Progenitor cell of endocrine pancreas (in vitro differentiated cells): ENCODE measurements at regions not wholly inside any gene's neighbourhood (a gene's known extent, or its start where the extent isn't known, plus 50 kb on each side); places are given as distances from the start of the nearest gene placed in this dataset.
A peak's percentile ranks its signal among the peaks of the same experiment; 100 is the strongest.

Experiments
- DNase-seq: peaks from one replicate; pipeline ENCODE4 v3.0.0; 2021; ENCODE audit warnings: low spot score; ENCODE audit not compliant: unreplicated experiment
- H3K27ac Mint-ChIP-seq: 2 replicates; pipeline ENCODE4 v1.8.0; 2021; ENCODE audit warnings: mild to moderate bottlenecking, moderate library complexity, mixed read lengths
- H3K27me3 Mint-ChIP-seq: 2 replicates; pipeline ENCODE4 v1.8.0; 2021; ENCODE audit warnings: mixed read lengths
- H3K36me3 Mint-ChIP-seq: 2 replicates; pipeline ENCODE4 v1.8.0; 2022; ENCODE audit warnings: mixed read lengths; ENCODE audit not compliant: insufficient read depth
- H3K4me1 Mint-ChIP-seq: 2 replicates; pipeline ENCODE4 v1.8.0; 2021; ENCODE audit warnings: low read depth, mixed read lengths
- H3K4me3 Mint-ChIP-seq: 2 replicates; pipeline ENCODE4 v1.8.0; 2021; ENCODE audit warnings: low read depth, mild to moderate bottlenecking, moderate library complexity, mixed read lengths
- H3K9me3 Mint-ChIP-seq: 2 replicates; pipeline ENCODE4 v1.8.0; 2021; ENCODE audit warnings: low read depth, mixed read lengths
- TF ChIP-seq, protein P1 (sequence below): fragments of 200-600 bp; sonication (generic); IDR thresholded peaks from one replicate; pipeline ENCODE4 v1.5.0; 2021; ENCODE audit warnings: antibody characterized with exemption, mild to moderate bottlenecking; ENCODE audit not compliant: unreplicated experiment

DNA sequence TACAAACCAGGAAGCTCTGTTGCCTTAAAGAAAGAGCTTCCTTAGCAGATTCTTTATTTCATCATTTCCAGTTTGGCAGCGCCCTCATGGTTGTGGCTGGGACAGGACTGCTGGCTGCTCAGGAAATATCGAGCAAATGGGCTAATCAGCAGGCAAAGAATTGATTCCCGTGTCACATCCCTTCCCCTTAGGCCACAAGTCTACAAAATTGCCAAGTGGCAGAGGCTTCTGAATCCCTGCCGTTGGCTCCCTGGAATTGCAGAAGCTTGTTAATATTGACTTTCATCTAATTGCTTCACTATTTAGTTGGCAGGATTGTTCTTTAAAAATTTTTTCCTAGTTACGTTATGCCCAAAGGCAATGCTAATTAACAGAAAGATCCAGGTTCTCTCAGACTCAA lies 456.3 kb upstream of the ERCC4 start:
- H3K4me3 Mint-ChIP-seq = no peak overlapping the region

DNA sequence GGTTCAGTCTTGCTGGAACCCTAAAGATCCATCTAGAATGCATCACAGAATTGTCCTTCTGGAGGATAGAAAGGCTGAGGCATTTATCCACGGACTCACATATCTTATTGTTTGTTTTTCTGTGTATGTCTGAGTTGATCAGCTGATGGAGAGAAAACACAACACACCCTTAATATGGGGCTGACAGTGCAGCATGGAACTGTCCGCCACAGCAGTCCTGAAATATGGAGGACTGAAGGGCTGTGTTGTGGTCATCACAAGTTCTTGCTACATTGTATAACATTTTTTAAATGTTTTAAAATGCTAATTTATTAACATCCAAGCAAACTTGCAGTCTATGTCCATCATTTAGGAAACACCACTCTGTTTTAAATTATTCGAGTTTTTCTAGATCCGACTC lies 448.9 kb upstream of the ERCC4 start:
- no peak overlapping the region for H3K27ac Mint-ChIP-seq
- peaks cover 2% of the 10 kb centered on the region for H3K9me3 Mint-ChIP-seq
- no peaks in the 10 kb centered on the region for H3K36me3 Mint-ChIP-seq
- H3K4me1 Mint-ChIP-seq = peaks cover 13% of the 10 kb centered on the region
- peak; percentile 31 for DNase-seq
- no peaks in the 10 kb centered on the region for H3K27me3 Mint-ChIP-seq
- H3K4me3 Mint-ChIP-seq = no peak overlapping the region
- TF ChIP-seq, protein P1, sequence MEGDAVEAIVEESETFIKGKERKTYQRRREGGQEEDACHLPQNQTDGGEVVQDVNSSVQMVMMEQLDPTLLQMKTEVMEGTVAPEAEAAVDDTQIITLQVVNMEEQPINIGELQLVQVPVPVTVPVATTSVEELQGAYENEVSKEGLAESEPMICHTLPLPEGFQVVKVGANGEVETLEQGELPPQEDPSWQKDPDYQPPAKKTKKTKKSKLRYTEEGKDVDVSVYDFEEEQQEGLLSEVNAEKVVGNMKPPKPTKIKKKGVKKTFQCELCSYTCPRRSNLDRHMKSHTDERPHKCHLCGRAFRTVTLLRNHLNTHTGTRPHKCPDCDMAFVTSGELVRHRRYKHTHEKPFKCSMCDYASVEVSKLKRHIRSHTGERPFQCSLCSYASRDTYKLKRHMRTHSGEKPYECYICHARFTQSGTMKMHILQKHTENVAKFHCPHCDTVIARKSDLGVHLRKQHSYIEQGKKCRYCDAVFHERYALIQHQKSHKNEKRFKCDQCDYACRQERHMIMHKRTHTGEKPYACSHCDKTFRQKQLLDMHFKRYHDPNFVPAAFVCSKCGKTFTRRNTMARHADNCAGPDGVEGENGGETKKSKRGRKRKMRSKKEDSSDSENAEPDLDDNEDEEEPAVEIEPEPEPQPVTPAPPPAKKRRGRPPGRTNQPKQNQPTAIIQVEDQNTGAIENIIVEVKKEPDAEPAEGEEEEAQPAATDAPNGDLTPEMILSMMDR = no peak

More for the DNA sequence above, 456.3 kb upstream of the ERCC4 start:
- TF ChIP-seq, protein P1 = no peak
- H3K27ac Mint-ChIP-seq = no peak overlapping the region
- H3K4me1 Mint-ChIP-seq = no peaks in the 10 kb centered on the region
- no peak for DNase-seq
- H3K27me3 Mint-ChIP-seq = peaks cover 3% of the 10 kb centered on the region
- no peaks in the 10 kb centered on the region for H3K9me3 Mint-ChIP-seq
- no peaks in the 10 kb centered on the region for H3K36me3 Mint-ChIP-seq

DNA sequence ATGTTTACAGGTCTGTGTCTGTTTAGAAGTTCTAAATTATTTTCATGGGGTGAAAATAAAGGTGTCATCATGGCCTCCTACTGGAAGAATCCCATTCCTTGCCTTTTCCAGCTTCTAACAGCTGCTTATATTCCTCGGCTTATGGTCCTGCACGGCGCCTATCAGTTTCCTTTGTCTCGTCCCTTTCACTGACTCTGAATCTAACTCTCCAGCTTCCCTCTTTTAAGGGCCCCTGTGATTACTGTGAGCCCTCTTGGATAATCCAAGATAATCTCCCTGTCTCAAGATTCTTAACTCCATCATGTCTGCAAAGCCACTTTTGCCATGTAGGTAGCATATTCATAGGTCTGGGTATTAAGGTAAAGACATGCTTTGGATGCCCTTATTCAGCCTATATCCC lies 441.0 kb upstream of the ERCC4 start:
- H3K4me3 Mint-ChIP-seq = no peak overlapping the region
- TF ChIP-seq, protein P1 = no peak
- H3K4me1 Mint-ChIP-seq = peaks cover 2% of the 10 kb centered on the region
- DNase-seq = no peak
- H3K9me3 Mint-ChIP-seq = peaks cover 5% of the 10 kb centered on the region
- H3K27me3 Mint-ChIP-seq = no peaks in the 10 kb centered on the region
- no peak overlapping the region for H3K27ac Mint-ChIP-seq
- H3K36me3 Mint-ChIP-seq = no peaks in the 10 kb centered on the region

DNA sequence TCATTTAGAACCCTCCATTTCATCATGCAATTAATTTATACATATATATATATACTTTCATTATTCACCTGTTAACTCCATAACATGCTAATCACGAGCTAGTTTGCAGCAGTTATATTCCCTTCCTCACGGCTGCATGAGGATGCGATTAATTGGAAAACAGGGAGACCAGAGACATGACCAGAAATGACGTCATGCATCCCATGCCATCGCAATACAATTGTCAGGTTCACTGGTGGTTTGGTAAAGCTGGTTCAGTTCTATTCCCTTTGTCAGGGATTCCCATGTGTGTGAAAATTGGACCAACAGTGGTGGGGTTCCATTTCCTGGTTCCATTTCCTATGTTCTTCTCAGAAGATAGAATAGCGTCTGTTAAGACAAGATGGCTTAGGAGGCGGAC lies 440.4 kb upstream of the ERCC4 start:
- peaks cover 2% of the 10 kb centered on the region for H3K4me1 Mint-ChIP-seq
- H3K9me3 Mint-ChIP-seq = peaks cover 5% of the 10 kb centered on the region
- H3K4me3 Mint-ChIP-seq = no peak overlapping the region
- no peaks in the 10 kb centered on the region for H3K36me3 Mint-ChIP-seq
- H3K27me3 Mint-ChIP-seq = no peaks in the 10 kb centered on the region
- TF ChIP-seq, protein P1 = no peak
- DNase-seq = no peak
- no peak overlapping the region for H3K27ac Mint-ChIP-seq

DNA sequence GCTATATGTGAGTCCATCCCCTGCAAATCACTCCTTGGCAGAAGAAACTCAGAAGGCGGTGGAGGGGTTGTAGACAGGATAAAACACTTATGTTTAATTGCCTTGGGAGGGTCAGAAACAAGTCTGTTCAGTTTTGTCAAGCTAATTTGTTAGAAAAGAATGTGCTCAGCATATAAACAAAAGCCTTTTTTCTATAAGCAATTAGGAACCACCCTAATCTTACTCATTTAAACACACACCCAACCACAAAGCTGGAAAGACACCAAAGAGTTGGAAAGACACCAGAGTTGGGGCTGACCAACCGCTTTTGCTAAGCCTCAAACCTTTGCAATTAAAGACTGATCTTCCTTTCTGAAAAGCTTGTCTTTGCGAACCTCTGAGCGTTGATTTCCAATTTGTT lies 439.2 kb upstream of the ERCC4 start:
- H3K4me1 Mint-ChIP-seq = peaks cover 2% of the 10 kb centered on the region
- H3K27me3 Mint-ChIP-seq = no peaks in the 10 kb centered on the region
- no peaks in the 10 kb centered on the region for H3K36me3 Mint-ChIP-seq
- peaks cover 5% of the 10 kb centered on the region for H3K9me3 Mint-ChIP-seq
- DNase-seq = no peak
- no peak overlapping the region for H3K27ac Mint-ChIP-seq
- no peak overlapping the region for H3K4me3 Mint-ChIP-seq
- TF ChIP-seq, protein P1 = no peak
